Fibroblast of mammary gland (primary cell): ENCODE measurements at regions not wholly inside any gene's neighbourhood (a gene's known extent, or its start where the extent isn't known, plus 50 kb on each side); places are given as distances from the start of the nearest gene placed in this dataset.

Experiments
- DNase-seq: peaks from one replicate; pipeline ENCODE4 v3.0.0-alpha.2; 2010; ENCODE audit warnings: low read depth
- H3K4me3 ChIP-seq: 2 replicates; pipeline ENCODE4 v1.5.1; 2011; ENCODE audit warnings: low read depth, mild to moderate bottlenecking, low read length, moderate library complexity; ENCODE audit not compliant: control insufficient read depth
- TF ChIP-seq, protein P1 (sequence below): conservative IDR thresholded peaks from 2 replicates; pipeline ENCODE4 v1.5.1; 2011; ENCODE audit warnings: low read depth, low read length, inconsistent platforms; ENCODE audit not compliant: control insufficient read depth, insufficient read depth

DNA sequence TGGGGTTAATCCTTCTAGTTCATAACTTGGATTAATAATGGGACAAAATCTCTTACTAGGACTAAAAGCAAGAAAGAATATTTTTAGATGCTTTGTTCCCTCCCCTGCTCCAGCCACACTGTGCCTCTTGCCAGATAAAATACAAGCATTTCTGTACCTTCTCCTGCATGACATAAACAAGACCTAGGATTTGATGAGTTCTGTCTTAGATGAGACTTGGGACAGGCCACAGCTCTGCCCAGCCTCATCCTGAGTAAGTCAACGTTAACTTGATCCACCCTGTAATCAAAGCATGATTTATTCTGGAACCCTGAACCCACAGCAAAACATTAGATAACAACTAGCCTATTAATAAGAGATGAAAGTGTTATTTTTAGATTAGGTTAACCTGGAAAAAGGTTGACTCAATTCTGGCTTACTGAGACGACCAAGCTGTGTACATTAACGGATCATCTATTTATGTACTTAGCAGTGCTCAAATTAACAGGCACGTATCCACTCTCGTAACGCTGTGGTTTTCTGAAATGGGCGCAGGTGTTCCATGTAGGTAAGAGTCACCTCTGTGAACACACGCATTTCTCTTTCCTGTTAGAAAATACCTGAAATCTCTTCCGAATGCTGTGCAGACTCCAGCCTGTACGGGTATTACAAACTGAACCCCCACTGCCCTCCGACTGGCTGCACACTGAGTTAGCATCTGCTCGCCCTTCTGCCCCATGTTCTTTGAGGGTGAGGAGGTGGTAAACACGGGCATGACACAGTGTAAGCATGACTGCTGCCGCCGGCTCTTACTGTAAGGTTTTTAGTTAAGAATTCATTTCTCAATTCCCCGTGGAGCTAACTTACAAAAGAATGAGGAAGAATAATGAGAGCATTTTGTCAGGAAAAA lies 132.1 kb upstream of the FOXQ1 start:
- TF ChIP-seq, protein P1, sequence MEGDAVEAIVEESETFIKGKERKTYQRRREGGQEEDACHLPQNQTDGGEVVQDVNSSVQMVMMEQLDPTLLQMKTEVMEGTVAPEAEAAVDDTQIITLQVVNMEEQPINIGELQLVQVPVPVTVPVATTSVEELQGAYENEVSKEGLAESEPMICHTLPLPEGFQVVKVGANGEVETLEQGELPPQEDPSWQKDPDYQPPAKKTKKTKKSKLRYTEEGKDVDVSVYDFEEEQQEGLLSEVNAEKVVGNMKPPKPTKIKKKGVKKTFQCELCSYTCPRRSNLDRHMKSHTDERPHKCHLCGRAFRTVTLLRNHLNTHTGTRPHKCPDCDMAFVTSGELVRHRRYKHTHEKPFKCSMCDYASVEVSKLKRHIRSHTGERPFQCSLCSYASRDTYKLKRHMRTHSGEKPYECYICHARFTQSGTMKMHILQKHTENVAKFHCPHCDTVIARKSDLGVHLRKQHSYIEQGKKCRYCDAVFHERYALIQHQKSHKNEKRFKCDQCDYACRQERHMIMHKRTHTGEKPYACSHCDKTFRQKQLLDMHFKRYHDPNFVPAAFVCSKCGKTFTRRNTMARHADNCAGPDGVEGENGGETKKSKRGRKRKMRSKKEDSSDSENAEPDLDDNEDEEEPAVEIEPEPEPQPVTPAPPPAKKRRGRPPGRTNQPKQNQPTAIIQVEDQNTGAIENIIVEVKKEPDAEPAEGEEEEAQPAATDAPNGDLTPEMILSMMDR = no peak
- no peak overlapping the region for H3K4me3 ChIP-seq
- no peak for DNase-seq

- H3K4me3 ChIP-seq = no peak overlapping the region
- TF ChIP-seq, protein P1 = no peak
- no peak for DNase-seq
These were observed 133.3 kb upstream of the FOXQ1 start for GRCh38 chr6:1178590-1178989.

DNA sequence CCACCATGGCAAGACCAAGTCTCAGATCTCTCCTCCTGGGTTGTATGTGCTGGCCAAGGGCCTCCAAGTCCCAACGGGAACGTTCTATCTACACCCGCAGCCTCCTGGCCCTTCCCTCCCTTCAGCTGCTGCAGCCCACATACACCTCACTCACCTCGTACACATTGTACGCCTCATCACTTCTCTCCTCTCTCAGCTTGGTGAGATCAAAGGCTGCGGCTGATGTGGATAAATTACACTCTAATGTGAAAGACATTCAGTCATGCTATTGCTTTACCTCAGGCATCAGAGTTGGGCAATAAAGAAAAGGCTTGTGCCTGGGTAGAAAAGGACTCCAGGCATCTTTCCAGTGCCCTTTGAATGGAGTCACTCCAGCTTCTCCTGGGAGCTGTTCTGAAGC lies 135.3 kb upstream of the FOXQ1 start:
- TF ChIP-seq, protein P1 = no peak
- H3K4me3 ChIP-seq = no peak overlapping the region
- DNase-seq = no peak

DNA sequence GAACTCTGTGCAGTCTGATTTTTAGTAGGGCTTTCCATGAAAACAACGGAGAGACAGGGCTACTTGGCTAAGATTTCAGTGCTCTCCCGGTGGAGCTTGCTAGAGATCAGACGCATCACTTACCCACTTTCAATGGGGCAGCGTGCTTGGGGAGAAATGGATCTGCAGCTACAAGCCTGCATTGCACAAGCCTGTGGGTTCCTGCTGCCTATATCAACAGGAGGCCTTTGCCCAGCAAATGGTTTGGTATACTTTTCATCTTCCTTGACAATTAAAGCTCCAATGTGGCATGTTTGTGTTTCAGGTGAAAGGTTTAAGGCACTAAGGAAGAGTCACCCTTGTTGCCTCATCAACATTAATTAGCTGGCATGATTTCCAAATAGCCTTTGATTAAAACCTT lies 136.0 kb upstream of the FOXQ1 start:
- no peak for DNase-seq

DNA sequence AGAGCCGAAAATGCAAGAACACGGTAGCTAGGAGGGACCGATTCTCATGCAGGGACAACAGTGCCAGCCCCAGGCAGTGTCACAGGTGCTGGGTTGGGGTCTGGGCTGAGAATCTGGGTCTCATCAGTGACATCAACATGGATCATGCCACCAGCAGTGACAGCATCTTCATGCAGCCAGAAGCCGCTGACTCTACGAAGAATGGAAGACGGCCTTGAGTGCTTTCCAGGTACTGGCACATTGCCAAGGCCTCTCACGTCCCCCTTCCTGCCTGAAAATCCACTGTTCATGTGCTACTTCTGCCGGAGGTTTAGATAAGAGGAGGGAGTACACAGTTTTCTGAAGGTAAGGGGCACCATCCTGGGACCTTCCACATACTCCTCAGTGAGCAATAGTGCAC lies 141.1 kb upstream of the FOXQ1 start:
- H3K4me3 ChIP-seq = no peak overlapping the region
- TF ChIP-seq, protein P1 = no peak
- peak; percentile 6 for DNase-seq

More for the DNA sequence above, 136.0 kb upstream of the FOXQ1 start:
- H3K4me3 ChIP-seq = no peak overlapping the region
- TF ChIP-seq, protein P1 = no peak

- DNase-seq = no peak
- TF ChIP-seq, protein P1 = no peak
- no peak overlapping the region for H3K4me3 ChIP-seq
These were observed 147.3 kb upstream of the FOXQ1 start for GRCh38 chr6:1164600-1164999.

GRCh38 chr6:1163501-1163900 lies 148.4 kb upstream of the FOXQ1 start:
- DNase-seq = no peak
- TF ChIP-seq, protein P1 = no peak
- H3K4me3 ChIP-seq = no peak overlapping the region
